Immature natural killer cell (primary cell): ENCODE measurements at regions not wholly inside any gene's neighbourhood (a gene's known extent, or its start where the extent isn't known, plus 50 kb on each side); places are given as distances from the start of the nearest gene placed in this dataset.

Experiments used
- DNase-seq, 3 donors: peaks; one replicate each; pipeline ENCODE4 v3.0.0; 2022; ENCODE audit warnings: mixed read lengths in 1 of 3
- H3K27ac Mint-ChIP-seq, 6 donors: one replicate each; pipeline ENCODE4 v1.8.0; 2020; ENCODE audit warnings: mixed read lengths in 6 of 6, mild to moderate bottlenecking in 5 of 6, inconsistent platforms in 4 of 6, moderate library complexity in 3 of 6
- H3K27me3 Mint-ChIP-seq, 3 donors: one replicate each; pipeline ENCODE4 v1.8.0; 2020 to 2021; ENCODE audit warnings: low read depth in 3 of 3, mild to moderate bottlenecking in 3 of 3, mixed read lengths in 3 of 3, moderate library complexity in 3 of 3, inconsistent platforms in 1 of 3
- H3K36me3 Mint-ChIP-seq, 3 donors: one replicate each; pipeline ENCODE4 v1.8.0; 2020; ENCODE audit warnings: mixed read lengths in 3 of 3, inconsistent platforms in 2 of 3, mild to moderate bottlenecking in 2 of 3
- H3K4me1 Mint-ChIP-seq, 2 donors: one replicate each; pipeline ENCODE4 v1.8.0; 2020; ENCODE audit warnings: inconsistent platforms in 2 of 2, mild to moderate bottlenecking in 2 of 2, mixed read lengths in 2 of 2, moderate library complexity in 1 of 2
- H3K4me3 Mint-ChIP-seq, 5 donors: one replicate each; pipeline ENCODE4 v1.8.0; 2020; ENCODE audit warnings: mild to moderate bottlenecking in 5 of 5, mixed read lengths in 5 of 5, inconsistent platforms in 3 of 5, moderate library complexity in 3 of 5
- H3K9me3 Mint-ChIP-seq, 6 donors: one replicate each; pipeline ENCODE4 v1.8.0; 2020; ENCODE audit warnings: mild to moderate bottlenecking in 6 of 6, mixed read lengths in 6 of 6, inconsistent platforms in 4 of 6, moderate library complexity in 3 of 6

DNA sequence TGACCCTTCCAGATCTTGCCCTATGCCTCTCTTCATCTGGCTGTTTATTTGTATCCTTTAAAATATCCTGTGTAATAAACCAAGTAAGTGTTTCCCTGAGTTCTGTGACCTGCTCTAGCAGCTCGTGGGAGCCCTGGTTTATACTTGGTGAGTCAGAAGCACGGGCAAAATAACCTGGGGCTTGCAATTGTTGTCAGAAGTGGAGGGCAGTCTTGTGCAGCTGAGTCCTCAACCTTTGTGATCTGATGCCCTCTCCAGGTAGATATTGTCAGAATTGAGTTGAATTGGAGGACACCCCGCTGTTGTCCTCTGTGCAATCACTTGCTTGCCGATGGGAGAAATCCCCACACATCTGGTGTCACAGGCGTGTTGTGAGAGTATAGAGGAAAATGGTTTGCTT lies 62.5 kb upstream of the PRICKLE1 start:
- no peak for DNase-seq
- Mint-ChIP-seq H3K27me3 (peaks cover 0 to 2% (median 2%) of the 10 kb centered on the region in 3 donors), H3K4me3 (no peak overlapping the region), H3K36me3 (no peaks in the 10 kb centered on the region), H3K9me3 (peaks cover 0 to 6% (median 1%) of the 10 kb centered on the region in 6 donors), H3K4me1 (no peaks in the 10 kb centered on the region), H3K27ac (no peak overlapping the region)

DNA sequence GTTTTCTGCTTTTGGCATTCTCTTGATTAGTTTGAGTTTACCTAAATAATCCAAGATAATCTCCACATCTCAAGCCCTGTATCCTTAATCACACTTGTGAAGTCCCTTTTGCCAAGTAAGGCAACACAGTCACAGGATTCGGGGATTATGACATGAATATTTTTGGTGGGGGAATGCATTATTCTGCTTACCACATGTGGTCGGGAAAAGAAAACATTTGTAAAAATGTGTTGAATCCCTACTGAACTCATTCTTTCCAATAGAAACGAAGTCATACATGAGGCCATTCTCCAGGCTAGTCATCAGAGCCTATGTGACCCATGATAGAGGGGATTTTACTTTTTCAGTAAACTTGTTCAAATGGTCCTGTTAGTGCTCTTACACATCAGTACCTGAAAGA lies 58.5 kb upstream of the PRICKLE1 start:
- Mint-ChIP-seq H3K27me3 (peaks cover 0 to 2% (median 2%) of the 10 kb centered on the region in 3 donors), H3K4me3 (no peak overlapping the region), H3K9me3 (peaks cover 0 to 8% (median 4%) of the 10 kb centered on the region in 6 donors), H3K4me1 (no peaks in the 10 kb centered on the region), H3K36me3 (no peaks in the 10 kb centered on the region), H3K27ac (no peak overlapping the region)
- DNase-seq: no peak

DNA sequence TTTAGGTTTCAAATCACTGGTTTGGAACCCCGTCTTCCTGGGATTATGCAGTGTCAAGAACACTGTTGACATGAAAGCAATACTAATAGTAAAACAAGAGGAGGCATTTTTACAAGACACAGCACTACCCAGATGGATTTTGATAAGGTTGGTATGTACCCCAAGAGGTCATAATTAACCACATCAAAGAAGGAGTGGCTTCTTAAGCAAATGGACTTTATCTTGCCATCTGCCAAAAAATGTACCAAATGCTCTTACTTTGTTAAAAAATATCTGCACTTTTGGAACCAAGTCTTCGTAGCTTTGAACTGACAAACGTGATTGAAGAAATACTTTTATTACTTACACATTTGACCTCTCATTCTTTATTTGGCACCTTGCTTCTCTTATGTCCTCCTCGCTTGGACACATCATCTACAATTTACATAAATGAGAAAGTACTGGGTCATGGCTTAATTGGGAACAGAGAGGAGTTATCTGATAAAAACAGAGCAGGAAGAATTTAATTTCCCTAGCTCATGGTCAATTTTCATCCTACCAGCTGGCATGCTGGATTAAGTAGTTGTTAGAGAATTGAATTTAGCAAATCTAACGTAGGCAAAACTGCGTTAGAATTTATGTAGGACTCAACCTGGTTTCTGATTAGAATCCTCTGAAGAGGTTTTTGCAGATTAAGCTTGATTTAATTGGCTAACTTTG lies 54.5 kb upstream of the PRICKLE1 start:
- no peaks in the 10 kb centered on the region for H3K4me1 Mint-ChIP-seq
- no peak overlapping the region for H3K27ac Mint-ChIP-seq
- H3K27me3 Mint-ChIP-seq: peaks cover 0 to 2% (median 0%) of the 10 kb centered on the region in 3 donors
- no peaks in the 10 kb centered on the region for H3K36me3 Mint-ChIP-seq
- H3K9me3 Mint-ChIP-seq: peaks cover 0 to 8% (median 2%) of the 10 kb centered on the region in 6 donors
- no peak overlapping the region for H3K4me3 Mint-ChIP-seq
- no peak for DNase-seq

DNA sequence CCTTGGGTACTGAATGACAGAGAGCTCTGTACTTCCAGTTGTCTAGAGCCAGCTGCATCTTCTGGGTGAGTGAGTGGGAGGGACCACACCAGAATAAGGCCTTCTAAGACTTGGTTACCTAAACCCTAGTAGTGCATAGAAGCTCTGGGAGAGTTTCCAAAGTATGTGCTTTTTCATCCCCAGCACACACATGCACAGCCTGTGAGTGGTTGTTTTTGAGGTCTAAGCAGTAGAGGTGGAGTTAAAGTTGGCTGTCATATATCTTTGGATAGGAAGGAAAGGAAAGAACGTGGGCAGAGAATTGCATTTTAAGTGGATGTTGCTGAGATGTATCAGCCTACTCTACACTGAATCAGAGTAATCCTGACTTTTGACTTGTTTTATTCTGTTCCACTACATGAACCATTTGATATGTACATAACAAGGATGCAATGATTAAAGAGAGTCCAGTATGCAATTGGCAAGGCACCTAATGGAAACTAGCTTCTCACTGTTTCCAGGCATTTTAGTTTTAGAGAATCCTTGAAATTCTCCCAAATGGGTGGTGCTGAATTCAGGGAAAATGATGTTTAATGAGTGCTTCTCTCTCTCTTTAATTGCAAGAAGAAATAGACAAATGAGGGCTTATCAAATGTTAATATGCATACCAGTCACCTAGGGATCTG lies 51.8 kb upstream of the PRICKLE1 start:
- no peak overlapping the region for H3K4me3 Mint-ChIP-seq
- peak overlapping the region in 1 of 6 donors; percentile 30 for H3K27ac Mint-ChIP-seq
- peaks cover 0 to 8% (median 3%) of the 10 kb centered on the region in 6 donors for H3K9me3 Mint-ChIP-seq
- H3K4me1 Mint-ChIP-seq: no peaks in the 10 kb centered on the region
- H3K36me3 Mint-ChIP-seq: no peaks in the 10 kb centered on the region
- DNase-seq: no peak
- peaks cover 0 to 5% (median 0%) of the 10 kb centered on the region in 3 donors for H3K27me3 Mint-ChIP-seq

DNA sequence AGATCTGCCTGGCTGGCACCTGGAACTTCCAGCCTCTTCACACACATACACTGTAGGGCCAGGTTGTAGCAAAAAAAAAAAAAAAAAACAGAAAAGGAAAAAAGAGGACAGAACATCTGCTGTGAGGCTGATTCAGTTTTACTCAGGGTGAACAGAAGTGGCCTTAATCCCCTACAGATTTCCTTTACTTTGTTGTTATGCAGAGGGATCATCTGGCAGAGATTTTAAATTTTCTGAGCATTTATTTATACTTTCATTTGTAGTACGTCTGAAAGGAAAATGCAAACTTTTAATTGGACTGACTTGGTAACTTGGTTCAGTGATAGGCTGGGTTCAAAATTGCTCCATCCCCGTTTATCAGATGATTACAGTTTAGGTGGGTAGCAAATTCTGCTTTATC lies 50.8 kb upstream of the PRICKLE1 start:
- Mint-ChIP-seq H3K27ac (no peak overlapping the region), H3K4me1 (no peaks in the 10 kb centered on the region), H3K9me3 (peaks cover 0 to 8% (median 3%) of the 10 kb centered on the region in 6 donors), H3K27me3 (peaks cover 0 to 5% (median 0%) of the 10 kb centered on the region in 3 donors), H3K4me3 (no peak overlapping the region), H3K36me3 (no peaks in the 10 kb centered on the region)
- DNase-seq: no peak

DNA sequence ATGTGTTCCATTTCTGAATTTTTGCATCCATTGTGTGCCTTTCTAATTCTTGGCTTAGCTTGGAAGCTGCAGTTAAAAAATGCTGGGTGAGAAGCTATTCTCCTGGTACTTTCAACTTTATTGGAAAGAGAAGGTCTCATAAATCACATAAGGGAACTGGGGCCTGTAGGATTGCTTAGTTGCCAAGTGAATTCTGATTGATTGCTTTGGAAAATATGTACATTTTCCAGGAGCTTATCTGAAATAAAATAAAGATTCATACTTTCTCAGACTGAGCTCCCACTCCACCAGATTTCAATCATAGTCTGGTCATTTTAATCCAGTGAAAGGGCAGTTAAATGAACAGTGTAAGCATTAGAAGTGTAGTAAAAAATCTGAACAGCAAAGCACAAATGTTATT lies 50.0 kb upstream of the PRICKLE1 start:
- peaks cover 0 to 8% (median 2%) of the 10 kb centered on the region in 6 donors for H3K9me3 Mint-ChIP-seq
- no peaks in the 10 kb centered on the region for H3K4me1 Mint-ChIP-seq
- no peak for DNase-seq
- H3K4me3 Mint-ChIP-seq: no peak overlapping the region
- peaks cover 0 to 3% (median 0%) of the 10 kb centered on the region in 3 donors for H3K27me3 Mint-ChIP-seq
- H3K27ac Mint-ChIP-seq: no peak overlapping the region
- H3K36me3 Mint-ChIP-seq: no peaks in the 10 kb centered on the region
